Memory B cell (primary cell): ENCODE measurements at regions not wholly inside any gene's neighbourhood (a gene's known extent, or its start where the extent isn't known, plus 50 kb on each side); places are given as distances from the start of the nearest gene placed in this dataset.

Experiments used
- ATAC-seq: fragments of 150-1000 bp; cut with Tn5 transposase; 2 replicates; pipeline ENCODE4 v1.10.0; 2021; ENCODE audit warnings: low read depth, mild to moderate bottlenecking, moderate library complexity
- DNase-seq, 2 donors: peaks; one replicate each; pipeline ENCODE4 v3.0.0; 2022; ENCODE audit warnings: low spot score in 2 of 2
- H3K27ac Mint-ChIP-seq: one replicate; pipeline ENCODE4 v1.8.0; 2022; ENCODE audit warnings: mild to moderate bottlenecking, moderate library complexity, mixed read lengths
- H3K27me3 Mint-ChIP-seq: one replicate; pipeline ENCODE4 v1.8.0; 2022; ENCODE audit warnings: mixed read lengths
- H3K36me3 Mint-ChIP-seq: one replicate; pipeline ENCODE4 v1.8.0; 2022; ENCODE audit warnings: mild to moderate bottlenecking, mixed read lengths
- H3K4me1 Mint-ChIP-seq: one replicate; pipeline ENCODE4 v1.8.0; 2022; ENCODE audit warnings: mixed read lengths
- H3K4me3 Mint-ChIP-seq: one replicate; pipeline ENCODE4 v1.8.0; 2022; ENCODE audit warnings: mild to moderate bottlenecking, moderate library complexity, mixed read lengths
- H3K9me3 Mint-ChIP-seq: one replicate; pipeline ENCODE4 v1.8.0; 2022; ENCODE audit warnings: mixed read lengths

DNA sequence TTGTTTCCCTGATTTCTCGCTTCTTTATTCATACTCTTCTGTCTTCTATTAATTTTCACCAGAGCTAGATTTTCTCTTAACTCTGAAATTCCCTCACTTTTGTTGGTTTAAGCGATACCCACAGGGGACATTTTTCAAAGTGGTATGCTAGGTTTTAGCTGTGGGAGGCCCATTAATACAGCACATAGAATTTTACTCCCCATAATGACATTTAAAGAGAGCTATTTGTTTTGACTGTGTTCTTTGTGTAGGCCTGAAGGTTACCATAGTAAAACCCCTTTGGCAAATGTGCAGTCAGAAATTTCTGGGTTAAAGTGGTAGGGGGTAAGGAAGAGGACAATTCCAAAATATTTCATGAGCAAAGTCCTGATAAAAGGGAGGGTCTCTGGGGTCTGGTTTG lies 721.1 kb upstream of the CITED2 start:
- H3K36me3 Mint-ChIP-seq, result no peaks in the 10 kb centered on the region
- no peaks in the 10 kb centered on the region for H3K27me3 Mint-ChIP-seq
- H3K4me3 Mint-ChIP-seq, result no peak overlapping the region
- DNase-seq (no peak), ATAC-seq (no peak)
- H3K9me3 Mint-ChIP-seq, result no peaks in the 10 kb centered on the region
- no peak overlapping the region for H3K27ac Mint-ChIP-seq
- H3K4me1 Mint-ChIP-seq, result no peaks in the 10 kb centered on the region

DNA sequence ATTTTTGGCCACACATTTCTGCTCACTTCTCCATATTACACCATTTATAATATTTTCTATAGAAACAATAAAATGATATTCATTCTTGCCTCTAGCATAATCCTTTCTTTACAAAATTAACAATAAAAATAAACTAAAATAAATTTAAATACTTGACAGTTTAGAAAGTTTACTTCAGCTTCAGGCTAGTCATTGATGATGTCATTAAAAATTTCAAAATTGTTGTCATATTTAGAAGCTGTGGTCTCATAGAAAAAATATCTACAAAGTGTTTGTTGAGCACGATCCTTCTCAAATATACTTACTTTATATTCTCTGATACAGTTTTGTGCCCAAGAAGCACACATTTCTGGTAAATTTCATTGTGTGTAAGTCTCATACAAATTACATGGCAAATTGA lies 717.4 kb upstream of the CITED2 start:
- H3K27ac Mint-ChIP-seq, result no peak overlapping the region
- ATAC-seq (no peak), DNase-seq (no peak)
- no peaks in the 10 kb centered on the region for H3K36me3 Mint-ChIP-seq
- no peak overlapping the region for H3K4me3 Mint-ChIP-seq
- H3K4me1 Mint-ChIP-seq, result no peaks in the 10 kb centered on the region
- no peaks in the 10 kb centered on the region for H3K27me3 Mint-ChIP-seq
- no peaks in the 10 kb centered on the region for H3K9me3 Mint-ChIP-seq

DNA sequence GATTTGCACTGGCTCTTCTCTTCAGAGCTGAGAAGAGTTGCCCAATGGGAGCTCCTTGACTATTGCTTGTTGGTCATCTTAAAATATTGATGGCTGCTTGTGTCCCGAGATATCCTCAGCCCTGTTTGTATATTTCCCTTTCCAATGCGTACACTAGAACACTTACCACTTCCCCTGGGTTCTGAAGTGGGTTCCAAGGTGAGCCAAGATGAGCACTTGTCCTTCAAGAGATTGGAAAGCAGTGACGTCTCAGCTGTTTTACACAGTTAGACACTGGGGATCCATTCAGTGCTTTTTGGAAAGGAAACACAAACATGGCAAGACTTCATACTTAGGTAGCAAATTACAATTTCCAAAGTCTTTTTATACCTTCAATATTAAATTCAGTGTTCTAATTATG lies 716.4 kb upstream of the CITED2 start:
- H3K9me3 Mint-ChIP-seq, result no peaks in the 10 kb centered on the region
- DNase-seq, result no peak
- no peaks in the 10 kb centered on the region for H3K27me3 Mint-ChIP-seq
- H3K27ac Mint-ChIP-seq, result no peak overlapping the region
- ATAC-seq, result no peak
- H3K4me1 Mint-ChIP-seq, result no peaks in the 10 kb centered on the region
- H3K36me3 Mint-ChIP-seq, result no peaks in the 10 kb centered on the region
- no peak overlapping the region for H3K4me3 Mint-ChIP-seq

DNA sequence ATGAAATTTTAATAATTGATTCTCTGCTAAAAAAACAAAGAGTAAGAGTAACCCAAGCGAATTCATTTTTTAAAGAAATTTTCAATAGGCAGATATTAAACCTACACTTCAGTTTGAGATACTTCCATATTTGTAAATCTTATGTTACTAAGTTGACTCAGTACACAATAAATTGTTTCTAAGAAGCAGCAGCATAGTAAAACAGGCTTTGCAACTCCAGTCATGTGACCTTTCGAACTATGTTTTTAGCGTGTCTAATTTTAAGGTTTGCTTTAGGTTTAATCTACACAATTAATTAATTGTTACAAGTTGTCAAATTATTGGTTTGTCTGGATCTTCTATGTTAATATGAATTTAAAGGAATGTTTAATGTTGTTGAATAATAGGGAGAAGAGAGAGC lies 708.9 kb upstream of the CITED2 start:
- no peak overlapping the region for H3K4me3 Mint-ChIP-seq

DNA sequence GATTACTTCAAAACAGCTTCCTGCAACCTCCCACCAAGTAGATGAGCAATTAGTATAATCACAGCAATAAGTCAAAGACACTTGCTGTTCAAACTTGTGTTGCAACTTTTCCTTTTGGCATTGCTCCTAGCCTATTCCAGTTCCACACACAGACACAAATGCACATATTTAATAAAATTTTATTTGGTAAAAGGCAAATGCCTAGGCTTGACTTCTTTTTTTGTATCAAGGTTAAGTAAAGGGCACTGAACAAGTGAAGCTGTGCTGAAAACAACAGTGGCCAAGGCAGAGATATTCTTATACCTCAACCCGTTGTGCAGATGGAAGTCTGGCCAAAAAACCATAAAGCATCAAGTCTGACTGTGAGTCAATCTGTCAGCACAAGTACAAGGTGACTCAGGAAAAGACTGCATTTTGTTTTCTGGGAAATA lies 708.4 kb upstream of the CITED2 start:
- peaks cover 2% of the 10 kb centered on the region for H3K27me3 Mint-ChIP-seq
- H3K36me3 Mint-ChIP-seq, result no peaks in the 10 kb centered on the region
- no peak for DNase-seq
- no peak overlapping the region for H3K4me3 Mint-ChIP-seq
- no peak overlapping the region for H3K27ac Mint-ChIP-seq
- no peaks in the 10 kb centered on the region for H3K9me3 Mint-ChIP-seq
- no peak for ATAC-seq
- no peaks in the 10 kb centered on the region for H3K4me1 Mint-ChIP-seq

More for the DNA sequence above, 708.9 kb upstream of the CITED2 start:
- DNase-seq (no peak), ATAC-seq (no peak)
- no peak overlapping the region for H3K27ac Mint-ChIP-seq
- H3K27me3 Mint-ChIP-seq, result peaks cover 2% of the 10 kb centered on the region
- no peaks in the 10 kb centered on the region for H3K4me1 Mint-ChIP-seq
- H3K9me3 Mint-ChIP-seq, result no peaks in the 10 kb centered on the region
- H3K36me3 Mint-ChIP-seq, result no peaks in the 10 kb centered on the region

DNA sequence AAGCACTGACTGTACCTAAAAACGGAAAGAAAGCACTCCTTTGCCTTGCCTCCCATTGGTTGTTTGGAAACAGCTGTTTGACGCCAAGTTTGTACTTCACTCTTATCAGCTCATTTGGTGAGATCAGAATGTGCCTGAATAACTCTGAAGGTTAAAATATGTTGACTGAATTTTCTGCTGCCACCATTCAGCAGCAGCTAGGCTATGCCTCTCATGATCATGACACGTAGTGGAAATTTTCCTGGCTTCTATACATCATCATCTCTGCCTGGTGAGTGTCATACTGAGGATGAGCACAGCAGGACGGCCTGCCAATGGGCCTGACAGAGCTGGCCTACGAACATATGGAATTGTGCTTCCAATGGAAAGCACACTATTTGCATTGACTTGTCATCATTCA lies 704.9 kb upstream of the CITED2 start:
- Mint-ChIP-seq H3K4me3 (no peak overlapping the region), H3K36me3 (no peaks in the 10 kb centered on the region), H3K27ac (no peak overlapping the region), H3K27me3 (peaks cover 6% of the 10 kb centered on the region), H3K9me3 (no peaks in the 10 kb centered on the region), H3K4me1 (no peaks in the 10 kb centered on the region)
- DNase-seq (no peak), ATAC-seq (no peak)

DNA sequence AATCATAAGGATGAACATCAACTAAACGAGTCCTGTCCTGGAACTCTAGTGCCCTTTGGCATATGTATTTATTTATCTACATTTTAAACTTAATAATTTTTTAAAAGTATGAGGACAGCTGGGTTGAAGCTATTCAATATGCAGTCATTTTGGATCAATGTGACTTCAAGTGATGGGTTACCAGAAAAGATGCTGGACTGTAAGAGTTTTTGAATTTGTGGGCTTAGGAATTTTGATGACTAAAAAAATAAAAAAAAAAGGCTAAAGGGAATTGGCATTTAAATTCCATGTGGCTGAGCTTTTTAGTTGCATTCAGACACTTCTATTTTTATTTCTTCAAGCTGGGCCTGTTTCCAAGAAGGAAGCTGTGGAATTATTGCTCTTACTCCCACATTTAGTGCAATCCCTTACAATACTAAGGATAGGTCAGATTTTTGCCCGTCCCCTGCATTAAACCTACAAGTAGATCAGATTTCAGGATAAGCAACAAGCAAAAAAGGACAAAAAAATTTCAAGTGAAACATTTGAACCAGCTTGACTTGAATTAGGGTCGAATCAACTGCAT lies 704.2 kb upstream of the CITED2 start:
- no peaks in the 10 kb centered on the region for H3K36me3 Mint-ChIP-seq
- DNase-seq (no peak), ATAC-seq (no peak)
- H3K27ac Mint-ChIP-seq, result no peak overlapping the region
- H3K4me3 Mint-ChIP-seq, result no peak overlapping the region
- no peaks in the 10 kb centered on the region for H3K9me3 Mint-ChIP-seq
- no peaks in the 10 kb centered on the region for H3K4me1 Mint-ChIP-seq
- H3K27me3 Mint-ChIP-seq, result peaks cover 6% of the 10 kb centered on the region

DNA sequence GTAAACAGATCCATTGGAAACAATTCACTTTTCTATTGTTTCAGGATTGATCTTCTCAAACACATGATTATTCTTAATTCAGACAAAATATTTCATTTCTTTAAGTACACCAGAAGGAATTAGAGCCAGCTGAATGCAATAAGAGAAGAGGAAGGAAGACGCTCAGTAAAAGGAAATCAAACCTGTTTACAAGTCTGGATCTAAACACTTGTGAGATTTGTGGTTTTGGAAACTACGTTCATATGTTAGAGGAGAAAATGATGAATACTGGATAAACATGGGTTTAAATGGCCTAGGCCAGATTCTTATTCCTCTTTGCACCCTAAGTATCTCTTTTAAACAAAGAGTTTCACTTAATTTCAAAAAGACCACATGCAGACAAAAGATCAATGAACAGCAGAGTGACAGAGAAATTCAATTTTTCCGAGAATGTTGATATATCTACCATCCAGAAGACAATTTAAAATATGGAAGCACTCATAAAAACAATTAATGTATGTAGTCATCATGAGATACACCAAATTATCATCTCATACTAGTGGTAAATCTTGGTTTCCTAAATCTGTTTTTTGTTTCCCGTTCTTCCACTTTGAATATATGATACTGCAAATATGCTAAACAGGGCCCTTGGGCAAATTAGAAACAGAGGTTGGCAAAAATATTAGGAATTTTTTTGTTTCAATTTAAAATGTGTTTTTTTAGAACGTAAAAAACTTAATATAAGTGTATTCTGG lies 703.5 kb upstream of the CITED2 start:
- Mint-ChIP-seq H3K27ac (no peak overlapping the region), H3K27me3 (peaks cover 6% of the 10 kb centered on the region), H3K4me1 (no peaks in the 10 kb centered on the region), H3K36me3 (no peaks in the 10 kb centered on the region), H3K4me3 (no peak overlapping the region), H3K9me3 (no peaks in the 10 kb centered on the region)
- ATAC-seq, result no peak
- DNase-seq, result no peak

DNA sequence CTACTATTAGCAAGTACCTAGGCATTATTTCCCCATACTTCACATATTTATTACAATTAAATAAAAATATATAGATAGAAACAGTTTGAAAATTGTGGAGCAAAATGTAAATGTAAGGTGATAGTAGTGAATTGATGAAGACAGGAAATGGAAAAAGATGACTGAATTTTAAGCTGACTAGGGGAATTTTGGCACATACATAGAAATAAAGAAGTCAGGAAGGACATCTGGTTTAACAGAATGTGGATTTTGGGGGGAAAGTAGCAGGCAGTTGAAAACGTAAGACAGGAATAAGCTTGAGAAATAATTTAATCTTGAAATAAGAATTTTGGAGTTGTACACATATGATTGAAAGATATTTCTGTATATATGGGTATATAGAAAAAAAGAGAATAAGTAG lies 701.7 kb upstream of the CITED2 start:
- Mint-ChIP-seq H3K9me3 (no peaks in the 10 kb centered on the region), H3K36me3 (no peaks in the 10 kb centered on the region), H3K27ac (no peak overlapping the region), H3K4me3 (no peak overlapping the region), H3K27me3 (peaks cover 4% of the 10 kb centered on the region), H3K4me1 (no peaks in the 10 kb centered on the region)
- ATAC-seq (no peak), DNase-seq (no peak)

DNA sequence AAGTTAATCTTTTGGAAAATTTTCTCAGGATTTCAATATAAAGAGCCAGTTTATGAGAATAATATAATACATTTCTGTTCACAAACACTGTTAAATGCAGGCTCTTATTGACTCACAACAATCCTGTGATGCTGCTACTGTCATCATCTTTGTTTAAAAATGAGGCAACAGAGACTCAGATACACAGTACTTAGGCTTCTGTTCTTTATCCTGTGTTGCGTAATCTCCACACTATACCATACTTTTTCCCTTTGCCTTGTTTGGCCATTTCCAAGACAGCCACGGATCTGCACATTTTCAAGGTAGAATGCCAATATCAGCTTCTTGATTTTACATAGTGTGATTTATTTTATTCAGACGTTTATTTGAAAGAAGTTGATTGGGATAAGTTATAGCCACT lies 699.0 kb upstream of the CITED2 start:
- no peak overlapping the region for H3K4me3 Mint-ChIP-seq
- H3K9me3 Mint-ChIP-seq, result no peaks in the 10 kb centered on the region
- DNase-seq (no peak), ATAC-seq (no peak)
- no peaks in the 10 kb centered on the region for H3K36me3 Mint-ChIP-seq
- no peak overlapping the region for H3K27ac Mint-ChIP-seq
- H3K27me3 Mint-ChIP-seq, result peaks cover 4% of the 10 kb centered on the region
- H3K4me1 Mint-ChIP-seq, result no peaks in the 10 kb centered on the region

DNA sequence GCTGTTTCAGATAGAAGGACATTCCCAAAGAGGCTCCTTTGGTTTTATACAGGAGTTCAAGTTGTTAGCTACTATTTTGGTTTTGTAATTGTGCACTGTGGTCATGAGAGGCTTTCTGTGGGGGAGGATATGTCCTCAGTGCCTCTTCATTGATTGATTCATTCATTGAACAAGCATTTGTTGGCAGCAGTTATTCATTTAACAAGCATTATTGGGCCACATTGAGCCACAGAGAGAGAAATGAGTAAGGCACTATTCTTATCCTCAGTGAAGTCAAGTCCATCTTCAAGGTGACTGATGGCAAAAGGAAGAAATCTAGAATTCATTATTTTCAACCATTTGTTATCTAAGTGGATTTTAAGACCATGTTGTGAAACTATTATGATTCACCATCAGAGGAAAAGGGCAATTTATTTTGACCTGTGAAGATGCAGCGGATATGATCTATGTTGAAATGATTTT lies 697.2 kb upstream of the CITED2 start:
- no peaks in the 10 kb centered on the region for H3K36me3 Mint-ChIP-seq
- peaks cover 4% of the 10 kb centered on the region for H3K27me3 Mint-ChIP-seq
- DNase-seq, result no peak
- no peak for ATAC-seq
- no peak overlapping the region for H3K4me3 Mint-ChIP-seq
- no peaks in the 10 kb centered on the region for H3K9me3 Mint-ChIP-seq
- no peaks in the 10 kb centered on the region for H3K4me1 Mint-ChIP-seq
- no peak overlapping the region for H3K27ac Mint-ChIP-seq

DNA sequence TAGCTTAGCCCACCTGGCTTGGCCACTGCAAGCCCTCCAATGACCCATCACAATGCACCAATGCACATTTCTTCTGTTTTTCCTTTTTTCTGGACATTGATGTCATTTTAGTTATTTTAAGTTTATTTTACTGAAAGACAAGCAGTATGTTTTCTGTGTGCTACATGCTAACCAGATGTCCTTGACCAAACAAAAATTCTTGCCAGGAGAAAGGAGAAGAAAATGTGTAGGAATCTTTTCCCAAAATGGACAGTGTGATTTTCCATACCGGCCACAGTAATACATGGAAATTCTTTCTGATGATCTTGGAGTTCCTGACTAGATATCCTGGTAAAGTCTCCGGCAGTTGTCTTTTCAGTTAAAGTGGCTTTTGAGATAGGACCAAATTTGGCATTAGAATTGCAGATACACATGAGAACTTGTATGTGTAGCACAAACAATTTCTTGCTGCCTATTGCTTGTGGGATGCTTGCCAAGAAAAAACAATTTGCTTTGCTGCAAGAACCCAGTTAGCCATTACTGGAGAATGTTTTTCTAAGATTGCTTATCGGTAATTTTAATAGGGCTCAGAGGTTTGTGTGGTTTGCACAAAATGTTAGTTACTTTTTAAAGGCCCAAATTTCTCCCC lies 696.5 kb upstream of the CITED2 start:
- Mint-ChIP-seq H3K4me1 (no peaks in the 10 kb centered on the region), H3K27ac (no peak overlapping the region), H3K27me3 (peaks cover 2% of the 10 kb centered on the region), H3K4me3 (no peak overlapping the region), H3K9me3 (no peaks in the 10 kb centered on the region), H3K36me3 (no peaks in the 10 kb centered on the region)
- no peak for ATAC-seq
- DNase-seq, result no peak

DNA sequence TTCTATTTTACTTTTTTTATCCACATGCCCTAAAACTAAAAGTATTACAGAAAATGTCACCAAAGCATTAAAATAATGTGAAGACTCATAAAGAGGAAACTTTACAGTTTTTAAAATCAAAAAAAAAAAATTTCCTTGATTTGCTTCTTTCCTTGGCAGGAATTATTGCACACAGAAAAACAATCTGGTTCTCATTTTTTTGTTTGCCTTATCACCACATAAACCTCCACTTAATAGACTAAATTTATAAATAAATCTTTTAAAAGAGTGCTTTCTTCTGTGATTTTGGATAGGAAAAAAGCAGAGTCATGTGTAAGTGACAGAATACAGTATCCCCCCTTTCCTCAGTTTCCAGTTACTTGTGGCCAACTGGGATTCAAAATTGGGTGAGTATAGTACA lies 695.1 kb upstream of the CITED2 start:
- Mint-ChIP-seq H3K4me3 (no peak overlapping the region), H3K4me1 (no peaks in the 10 kb centered on the region), H3K36me3 (no peaks in the 10 kb centered on the region), H3K27ac (no peak overlapping the region), H3K9me3 (no peaks in the 10 kb centered on the region), H3K27me3 (peaks cover 1% of the 10 kb centered on the region)
- ATAC-seq, result no peak
- DNase-seq, result no peak

DNA sequence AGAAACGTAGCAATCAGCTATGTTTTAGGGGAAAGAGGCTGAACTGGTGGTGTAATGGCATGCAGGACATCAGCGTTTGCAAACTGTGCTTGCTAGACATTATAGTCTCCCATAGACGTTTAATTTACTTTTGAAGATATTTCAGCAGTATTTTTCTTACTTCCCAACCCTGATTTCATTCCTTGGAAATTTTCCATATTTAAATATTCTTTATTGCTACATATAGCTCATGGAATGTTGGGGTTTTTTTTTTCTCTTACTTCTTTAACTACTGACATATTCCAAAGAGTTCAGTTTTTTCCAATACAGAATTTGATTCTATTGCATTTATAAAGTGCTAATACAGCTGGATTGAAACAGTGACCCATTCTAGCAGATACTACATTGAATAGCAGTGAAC lies 694.4 kb upstream of the CITED2 start:
- Mint-ChIP-seq H3K27me3 (peaks cover 1% of the 10 kb centered on the region), H3K4me3 (no peak overlapping the region), H3K36me3 (no peaks in the 10 kb centered on the region), H3K4me1 (no peaks in the 10 kb centered on the region), H3K9me3 (no peaks in the 10 kb centered on the region), H3K27ac (no peak overlapping the region)
- DNase-seq (no peak), ATAC-seq (no peak)

DNA sequence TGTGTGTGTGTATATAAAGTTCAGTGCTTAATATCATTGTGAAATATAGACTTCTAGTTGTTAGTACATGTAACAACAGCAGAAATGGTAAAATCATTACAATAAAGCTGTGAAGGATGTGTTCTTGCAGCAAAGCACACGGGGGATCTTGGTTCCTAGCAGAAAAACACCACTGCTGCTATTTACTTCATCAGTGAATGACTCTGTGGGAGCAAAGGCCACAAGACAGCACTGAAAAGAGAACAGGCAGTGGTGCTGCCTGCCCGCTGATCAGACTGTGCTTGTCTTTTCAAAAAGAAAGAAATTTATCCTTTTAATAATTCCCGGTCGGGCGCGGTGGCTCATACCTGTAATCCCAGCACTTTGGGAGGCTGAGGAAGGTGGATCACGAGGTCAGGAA lies 689.9 kb upstream of the CITED2 start:
- DNase-seq, result no peak
- Mint-ChIP-seq H3K4me3 (no peak overlapping the region), H3K36me3 (peaks cover 1% of the 10 kb centered on the region), H3K4me1 (no peaks in the 10 kb centered on the region), H3K27me3 (peaks cover 4% of the 10 kb centered on the region), H3K27ac (no peak overlapping the region), H3K9me3 (peaks cover 1% of the 10 kb centered on the region)
- no peak for ATAC-seq
